HepG2 (cell line): ENCODE measurements at regions not wholly inside any gene's neighbourhood (a gene's known extent, or its start where the extent isn't known, plus 50 kb on each side); places are given as distances from the start of the nearest gene placed in this dataset.

Source experiments
- CTCF ChIP-seq: sonication (generic); formaldehyde crosslinking; IDR thresholded peaks from 2 replicates; pipeline ENCODE4 v1.5.0; 2020; ENCODE audit warnings: mild to moderate bottlenecking, missing genetic modification reagents, moderate library complexity
- EP300 ChIP-seq, 3 experiments: sonication (generic) in 1 of 3; formaldehyde crosslinking in 1 of 3; IDR thresholded peaks; 2 replicates each; pipeline versions ENCODE4 v1.5.1 to v1.6.1; 2011 to 2020; ENCODE audit warnings: low read depth in 2 of 3, low read length in 2 of 3, borderline replicate concordance in 1 of 3, improper control_type of control experiment in 1 of 3, mild to moderate bottlenecking in 1 of 3, missing genetic modification reagents in 1 of 3, moderate library complexity in 1 of 3
- HNRNPK ChIP-seq: fragments of 200-400 bp; formaldehyde crosslinking; IDR thresholded peaks from 2 replicates; pipeline ENCODE4 v1.6.1; 2018; ENCODE audit warnings: low read length, low read depth, moderate library complexity, mild to moderate bottlenecking; ENCODE audit not compliant: poor library complexity, severe bottlenecking
- IRF1 ChIP-seq: sonication (generic); formaldehyde crosslinking; IDR thresholded peaks from 2 replicates; pipeline ENCODE4 v1.4.0; 2020; ENCODE audit warnings: low read depth, mild to moderate bottlenecking, missing genetic modification reagents
- IRF2 ChIP-seq: IDR thresholded peaks from 2 replicates; pipeline ENCODE4 v1.6.1; 2018; ENCODE audit warnings: missing genetic modification reagents, missing compliant biosample characterization
- ZBTB34 ChIP-seq: sonication (generic); formaldehyde crosslinking; IDR thresholded peaks from 2 replicates; pipeline ENCODE4 v1.8.0; 2022; ENCODE audit warnings: mild to moderate bottlenecking, missing genetic modification reagents
- ZNF251 ChIP-seq: sonication (generic); formaldehyde crosslinking; IDR thresholded peaks from 2 replicates; pipeline ENCODE4 v1.9.0; 2021; ENCODE audit warnings: mild to moderate bottlenecking, missing genetic modification reagents

GRCh38 chrX:42577936-42578470 is 200.0 kb downstream of the PPP1R2C start:
- TF ChIP-seq CTCF (CRISPR knock-in tag) (no peak), IRF2 (CRISPR knock-in tag) (no peak), ZNF251 (CRISPR knock-in tag) (no peak), IRF1 (CRISPR knock-in tag) (no peak), EP300 (IDR thresholded peaks at IDR 0.05; ENCODE audit: low read depth in 2 of 2, low read length in 2 of 2) (no peak), EP300 (CRISPR knock-in tag; IDR thresholded peaks at IDR 0.05; ENCODE audit: borderline replicate concordance) (no peak), ZBTB34 (CRISPR knock-in tag) (no peak), HNRNPK (no peak)
